22Rv1 (cell line): ENCODE measurements at regions not wholly inside any gene's neighbourhood (a gene's known extent, or its start where the extent isn't known, plus 50 kb on each side); places are given as distances from the start of the nearest gene placed in this dataset.
A peak's percentile ranks its signal among the peaks of the same experiment; 100 is the strongest.

Source experiments
- H3K27ac ChIP-seq: fragments of 450-650 bp; 2 replicates; pipeline ENCODE4 v1.5.1; 2017
- ZFX ChIP-seq: fragments of 450-650 bp; IDR thresholded peaks from 2 replicates; pipeline ENCODE4 v1.6.1; 2017; ENCODE audit warnings: antibody characterized with exemption, borderline replicate concordance
- TF ChIP-seq, protein P1 (sequence below): fragments of 450-650 bp; IDR thresholded peaks from 2 replicates; pipeline ENCODE4 v1.5.1; 2017; ENCODE audit warnings: mild to moderate bottlenecking

DNA sequence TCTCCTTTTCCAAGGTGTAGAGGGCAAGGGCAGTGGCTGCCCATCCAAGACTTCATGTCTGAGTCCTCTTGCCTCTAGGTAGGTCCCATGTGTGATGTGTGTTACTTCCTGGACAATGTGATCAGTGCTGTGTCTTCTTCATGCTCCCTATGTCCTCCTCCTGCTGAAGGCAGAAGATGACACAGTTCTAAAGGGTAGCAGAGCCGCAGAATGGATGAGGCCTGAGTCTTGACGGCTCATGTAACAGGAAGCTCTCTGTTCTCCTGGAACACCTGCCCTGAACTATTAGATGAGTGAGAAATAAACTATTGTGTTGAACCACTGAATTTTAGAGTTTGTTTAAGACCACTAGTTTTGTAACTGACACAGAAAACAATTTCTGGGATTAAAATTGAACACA lies 165.9 kb downstream of the NDFIP2 start:
- H3K27ac ChIP-seq, result no peak overlapping the region
- TF ChIP-seq, protein P1, sequence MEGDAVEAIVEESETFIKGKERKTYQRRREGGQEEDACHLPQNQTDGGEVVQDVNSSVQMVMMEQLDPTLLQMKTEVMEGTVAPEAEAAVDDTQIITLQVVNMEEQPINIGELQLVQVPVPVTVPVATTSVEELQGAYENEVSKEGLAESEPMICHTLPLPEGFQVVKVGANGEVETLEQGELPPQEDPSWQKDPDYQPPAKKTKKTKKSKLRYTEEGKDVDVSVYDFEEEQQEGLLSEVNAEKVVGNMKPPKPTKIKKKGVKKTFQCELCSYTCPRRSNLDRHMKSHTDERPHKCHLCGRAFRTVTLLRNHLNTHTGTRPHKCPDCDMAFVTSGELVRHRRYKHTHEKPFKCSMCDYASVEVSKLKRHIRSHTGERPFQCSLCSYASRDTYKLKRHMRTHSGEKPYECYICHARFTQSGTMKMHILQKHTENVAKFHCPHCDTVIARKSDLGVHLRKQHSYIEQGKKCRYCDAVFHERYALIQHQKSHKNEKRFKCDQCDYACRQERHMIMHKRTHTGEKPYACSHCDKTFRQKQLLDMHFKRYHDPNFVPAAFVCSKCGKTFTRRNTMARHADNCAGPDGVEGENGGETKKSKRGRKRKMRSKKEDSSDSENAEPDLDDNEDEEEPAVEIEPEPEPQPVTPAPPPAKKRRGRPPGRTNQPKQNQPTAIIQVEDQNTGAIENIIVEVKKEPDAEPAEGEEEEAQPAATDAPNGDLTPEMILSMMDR, result no peak
- TF ChIP-seq ZFX, result no peak

DNA sequence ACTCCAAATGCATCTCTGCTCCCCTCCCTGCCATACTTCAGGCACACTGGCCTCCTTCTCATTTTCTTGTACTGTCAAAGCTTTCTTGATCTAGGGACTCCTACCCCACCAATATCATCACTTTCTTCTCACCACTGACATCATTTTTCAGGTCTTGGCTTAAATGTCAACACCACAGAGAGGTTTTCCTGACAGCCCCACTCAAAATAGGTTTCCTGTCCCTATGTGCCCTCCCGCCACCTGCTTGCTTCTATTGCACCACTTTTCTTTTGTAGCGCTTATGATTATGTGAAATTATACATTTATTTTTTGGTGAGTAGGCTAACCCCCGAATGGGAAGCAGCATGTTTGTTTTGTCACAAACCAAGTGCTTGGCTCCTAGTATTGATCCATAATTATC lies 164.6 kb downstream of the NDFIP2 start:
- no peak for TF ChIP-seq ZFX
- TF ChIP-seq, protein P1, result no peak
- H3K27ac ChIP-seq, result no peak overlapping the region

DNA sequence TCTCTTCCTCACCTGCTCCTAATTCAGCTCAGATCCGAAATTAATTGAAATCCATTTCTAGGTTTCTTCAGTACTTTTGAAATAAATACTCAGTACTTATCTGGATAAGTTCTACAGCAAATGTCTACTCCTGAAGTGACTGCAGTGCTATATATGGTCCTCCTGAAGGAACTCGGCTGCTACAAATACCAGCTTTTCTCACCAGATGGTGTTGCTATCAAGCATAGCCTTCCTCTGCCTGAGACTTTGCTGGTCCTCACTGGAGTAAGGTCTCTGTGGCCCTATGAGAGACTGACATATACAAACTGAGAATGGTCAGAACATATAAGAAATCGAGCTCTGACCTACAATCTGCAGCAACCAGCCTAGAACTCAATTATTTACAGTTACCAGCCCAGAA lies 161.6 kb downstream of the NDFIP2 start:
- no peak overlapping the region for H3K27ac ChIP-seq
- TF ChIP-seq ZFX, result no peak
- TF ChIP-seq, protein P1, result no peak

DNA sequence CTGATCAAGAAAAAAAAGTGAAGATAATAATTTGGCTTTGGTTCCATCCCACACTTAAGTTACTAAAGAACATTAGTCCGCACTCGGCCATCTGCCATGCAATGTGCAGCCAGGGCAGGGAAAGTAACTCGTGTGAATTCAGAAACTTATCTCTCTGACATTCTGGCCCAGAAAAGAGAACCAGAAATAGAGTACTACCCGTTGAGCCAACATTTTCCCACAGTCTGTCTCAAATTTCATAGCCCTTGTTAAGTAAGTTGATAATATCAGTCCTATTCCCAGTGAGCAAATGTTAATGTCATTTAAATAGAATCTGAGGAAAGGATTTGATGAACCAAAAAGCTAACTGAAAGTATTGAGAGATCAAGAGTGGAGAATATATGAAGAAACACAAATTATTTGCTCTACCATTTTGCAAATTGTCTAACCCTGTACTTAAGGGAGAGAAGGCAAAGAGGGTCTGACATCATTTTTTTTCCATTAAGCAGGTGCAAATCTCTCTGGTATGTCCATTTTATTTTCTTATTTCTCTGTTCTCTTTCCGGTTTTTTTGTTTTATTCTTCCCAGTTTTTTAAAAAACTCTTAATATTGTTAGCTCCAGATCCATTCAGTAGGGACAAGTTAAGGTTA lies 156.3 kb downstream of the NDFIP2 start:
- TF ChIP-seq ZFX, result no peak
- TF ChIP-seq, protein P1, result no peak
- no peak overlapping the region for H3K27ac ChIP-seq

DNA sequence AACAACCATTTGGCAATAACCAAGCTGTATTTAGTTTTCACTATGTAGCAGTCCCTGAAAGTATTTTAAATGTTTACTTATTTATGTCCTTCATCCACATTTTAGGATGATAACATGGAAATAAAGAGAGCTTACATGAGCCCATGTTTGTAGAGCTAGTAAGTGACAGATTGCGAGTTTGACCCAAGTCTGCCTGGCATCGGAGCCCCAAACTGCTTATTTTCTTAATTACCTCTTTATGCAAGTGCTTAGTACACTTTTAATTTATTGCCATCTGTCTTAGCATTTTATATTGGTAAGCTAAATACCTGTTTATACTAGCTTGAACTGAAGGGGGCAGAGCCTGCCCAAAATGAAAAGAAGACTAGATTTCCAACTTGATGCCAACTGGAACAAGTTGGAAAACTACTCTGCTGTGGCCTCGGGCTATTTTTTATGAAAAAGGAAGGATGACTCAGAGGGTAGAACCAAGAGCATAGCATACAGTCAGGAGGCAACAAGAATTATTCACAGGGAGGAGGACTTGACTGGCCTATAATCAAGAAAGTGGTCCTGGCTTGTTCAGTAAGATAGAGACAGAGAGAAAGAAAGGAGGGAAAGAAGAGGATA lies 150.2 kb downstream of the NDFIP2 start:
- H3K27ac ChIP-seq, result no peak overlapping the region
- TF ChIP-seq, protein P1, result peak; percentile 64
- no peak for TF ChIP-seq ZFX

DNA sequence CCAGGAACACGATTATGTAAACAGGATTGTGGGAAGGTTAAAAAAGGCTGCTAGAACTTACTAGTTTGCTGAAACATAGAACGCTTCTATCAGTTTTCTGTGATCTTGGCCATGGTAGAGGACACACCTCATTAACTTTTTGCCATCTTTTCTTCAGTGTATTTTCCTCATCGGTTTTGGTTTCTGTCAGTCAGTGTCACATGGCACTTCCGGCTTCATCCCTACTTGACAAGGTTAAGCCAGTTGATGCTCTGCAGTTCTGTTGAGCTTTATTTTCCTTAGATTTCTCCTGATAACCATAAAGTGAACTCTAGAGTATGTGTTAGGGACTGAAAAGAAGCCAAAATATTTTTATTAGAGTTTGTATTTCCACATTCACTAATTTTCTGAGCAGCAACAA lies 147.5 kb downstream of the NDFIP2 start:
- H3K27ac ChIP-seq, result no peak overlapping the region

DNA sequence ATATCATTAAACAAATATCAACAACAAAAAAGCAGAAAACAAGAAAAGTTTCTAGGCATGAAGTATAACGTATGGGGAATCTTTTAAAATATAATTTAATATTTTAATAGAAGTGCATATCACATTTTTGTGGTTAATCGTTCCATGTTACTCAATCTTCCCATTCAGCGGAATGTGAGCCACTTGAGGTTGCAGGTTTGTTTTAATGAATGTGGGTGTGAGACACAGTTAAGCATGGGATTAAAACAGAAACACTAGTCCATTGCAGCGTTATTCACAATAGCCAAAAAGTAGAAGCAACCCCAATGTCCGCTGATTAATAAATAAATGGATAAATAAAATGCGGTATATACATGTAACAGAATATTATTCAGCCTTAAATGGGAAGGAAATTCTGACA lies 146.0 kb downstream of the NDFIP2 start:
- H3K27ac ChIP-seq, result no peak overlapping the region

More for the DNA sequence above, 147.5 kb downstream of the NDFIP2 start:
- TF ChIP-seq, protein P1, result no peak
- TF ChIP-seq ZFX, result no peak

More for the DNA sequence above, 146.0 kb downstream of the NDFIP2 start:
- no peak for TF ChIP-seq ZFX
- TF ChIP-seq, protein P1, result no peak
